ENCODE measurements at regions not wholly inside any gene's neighbourhood (a gene's known extent, or its start where the extent isn't known, plus 50 kb on each side); places are given as distances from the start of the nearest gene placed in this dataset.
"Not testable (repeated sequence)": the region's sequence is repeated elsewhere in the genome, so short reads cannot be mapped to it uniquely, and the experiment has no call there.

DNA sequence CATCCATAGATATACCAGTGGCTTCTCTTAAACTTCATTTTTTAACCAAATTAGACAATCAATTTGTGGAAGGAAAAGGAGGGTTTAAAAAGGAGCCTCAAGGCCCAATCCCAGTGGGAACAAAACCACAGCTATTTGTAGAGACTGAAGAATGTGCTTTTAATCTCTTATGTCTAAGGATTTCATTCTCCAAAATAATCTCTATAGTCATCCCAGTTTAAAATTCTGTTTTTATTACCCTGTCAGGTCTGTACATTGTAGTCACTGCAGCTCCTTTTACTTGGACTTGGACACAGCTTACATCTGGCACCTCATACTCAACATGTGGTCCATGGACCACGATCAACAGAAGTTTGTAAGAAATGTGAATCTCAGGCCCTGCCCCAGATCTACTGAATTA, 152.1 kb upstream of the STMND1 start:
- DNase-seq (ENCODE audit: low spot score), result no peak

DNA sequence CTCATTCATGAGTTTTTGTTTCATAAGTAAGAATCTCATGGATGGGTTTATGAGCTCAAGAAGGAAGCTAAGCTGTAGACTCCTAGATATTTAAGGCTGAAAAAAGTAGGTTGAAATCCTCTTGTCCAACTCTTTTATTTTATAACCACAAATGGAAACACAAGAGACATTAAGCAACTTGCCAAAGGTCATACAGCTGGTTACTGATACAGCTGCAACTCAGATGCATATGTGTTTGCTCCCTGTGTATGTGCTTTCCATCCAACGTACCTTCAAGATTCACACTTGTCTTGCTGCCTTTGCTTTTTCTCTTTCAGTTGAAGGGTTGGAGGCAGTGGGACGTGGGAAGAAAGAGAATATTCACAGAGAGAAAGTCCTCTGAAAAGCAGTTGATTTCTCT, 153.5 kb upstream of the STMND1 start:
- DNase-seq (ENCODE audit: low spot score), result no peak

DNA sequence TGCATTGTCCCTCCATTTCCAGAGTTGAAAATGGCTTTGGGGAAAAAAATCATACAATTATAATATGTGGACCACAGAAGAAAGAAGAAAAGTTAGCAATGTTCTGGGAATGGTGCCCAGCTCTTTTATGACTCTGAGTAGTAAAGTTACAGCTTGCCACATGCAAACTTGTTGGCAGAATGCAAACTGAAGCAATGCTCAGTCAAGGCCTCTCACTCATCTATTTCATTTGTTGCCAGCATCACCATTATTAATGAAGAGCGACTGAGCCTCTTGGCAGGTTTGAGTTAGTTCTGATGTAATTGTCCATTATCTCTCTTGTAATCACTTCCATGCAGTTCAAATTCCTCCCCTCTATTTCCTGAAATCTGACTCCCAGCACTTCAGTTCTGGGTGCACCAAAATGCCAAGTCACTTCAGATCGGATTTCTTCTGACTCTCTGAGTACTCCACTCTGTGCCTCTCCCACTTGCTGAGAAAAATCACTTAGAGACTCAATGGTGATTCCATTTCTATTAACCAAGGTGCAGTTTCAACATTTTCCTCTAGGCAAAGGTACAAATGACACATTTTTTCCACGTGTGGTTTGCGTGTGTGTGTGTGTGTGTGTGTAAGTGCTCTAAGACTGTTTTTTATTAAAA, 154.4 kb upstream of the STMND1 start:
- peak; percentile 10 for DNase-seq (ENCODE audit: low spot score)

DNA sequence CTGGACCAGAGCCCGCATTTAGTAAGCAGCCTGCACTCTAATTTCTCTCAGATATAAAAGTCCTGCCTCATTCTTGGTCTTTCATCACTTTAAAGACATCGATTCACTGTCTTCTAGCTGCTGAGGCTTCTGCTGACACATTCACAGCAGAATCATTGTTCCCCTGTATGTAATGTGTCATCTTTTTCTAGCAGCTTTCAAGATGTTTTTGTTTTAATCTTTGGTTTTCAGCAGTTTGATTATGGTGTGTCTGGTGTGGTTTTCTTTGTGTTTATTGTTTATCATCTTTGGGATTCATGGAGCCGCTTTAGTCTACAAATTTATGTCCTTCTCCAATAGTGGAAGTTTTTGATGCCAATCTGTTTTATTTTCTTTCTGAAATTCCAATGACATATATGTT, 157.3 kb upstream of the STMND1 start:
- DNase-seq (ENCODE audit: low spot score), result no peak

DNA sequence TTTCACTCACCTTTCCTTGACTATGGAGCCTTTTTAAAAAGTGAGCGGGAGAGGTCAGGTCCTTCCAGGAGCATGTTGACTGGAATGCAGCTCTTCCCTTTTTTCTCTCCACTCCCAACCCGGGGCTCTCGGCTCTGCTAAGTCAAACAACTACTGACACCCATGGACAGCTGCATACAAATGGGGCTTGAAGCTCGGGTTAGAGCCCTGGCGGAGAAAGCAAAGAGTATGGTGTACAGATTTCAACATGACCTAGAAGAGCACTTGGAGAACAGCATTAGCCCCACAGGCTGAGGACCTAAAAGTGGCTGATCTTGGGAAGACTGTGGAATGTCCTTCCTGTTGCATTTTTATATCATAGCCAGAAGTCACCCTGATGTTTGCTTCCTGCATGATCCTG, 162.0 kb upstream of the STMND1 start:
- DNase-seq (ENCODE audit: low spot score), result no peak

DNA sequence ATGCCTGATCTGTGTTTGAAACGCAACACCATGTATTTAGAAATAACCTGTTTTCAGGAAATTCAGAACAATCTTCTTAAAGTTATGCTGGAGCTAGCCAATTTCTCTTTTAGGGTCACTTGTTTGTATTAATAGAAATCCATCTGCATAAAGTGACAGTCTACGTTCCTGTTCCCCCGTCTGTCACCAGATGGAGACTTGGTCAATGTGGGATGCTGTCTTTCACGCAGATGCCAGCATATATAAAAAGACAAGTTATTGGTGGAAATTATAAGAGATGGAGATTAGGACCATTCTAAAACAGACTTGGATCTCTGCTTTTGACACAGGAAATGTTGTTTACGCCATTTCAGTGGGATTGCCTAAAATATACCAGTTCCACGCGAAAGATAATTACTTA, 162.5 kb upstream of the STMND1 start:
- DNase-seq (ENCODE audit: low spot score), result no peak

DNA sequence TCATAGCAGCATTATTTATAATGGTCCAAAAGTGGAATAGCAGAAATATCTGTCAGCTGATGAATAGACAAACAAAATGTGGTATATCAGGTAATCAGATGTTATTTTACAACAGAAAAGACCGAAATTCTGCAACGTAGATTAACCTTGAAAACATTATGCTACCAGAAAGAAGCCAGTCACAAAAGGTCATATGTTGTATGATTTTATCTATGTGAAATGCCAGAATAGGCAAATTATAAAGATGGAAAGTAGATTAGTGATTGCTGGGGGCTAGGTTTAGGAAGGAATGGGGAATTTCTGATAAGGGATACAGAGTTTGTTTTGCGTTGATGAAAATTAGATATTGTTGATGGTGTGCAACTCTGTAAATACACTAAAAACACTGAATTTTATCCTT, 165.0 kb upstream of the STMND1 start:
- no peak for DNase-seq (ENCODE audit: low spot score)

DNA sequence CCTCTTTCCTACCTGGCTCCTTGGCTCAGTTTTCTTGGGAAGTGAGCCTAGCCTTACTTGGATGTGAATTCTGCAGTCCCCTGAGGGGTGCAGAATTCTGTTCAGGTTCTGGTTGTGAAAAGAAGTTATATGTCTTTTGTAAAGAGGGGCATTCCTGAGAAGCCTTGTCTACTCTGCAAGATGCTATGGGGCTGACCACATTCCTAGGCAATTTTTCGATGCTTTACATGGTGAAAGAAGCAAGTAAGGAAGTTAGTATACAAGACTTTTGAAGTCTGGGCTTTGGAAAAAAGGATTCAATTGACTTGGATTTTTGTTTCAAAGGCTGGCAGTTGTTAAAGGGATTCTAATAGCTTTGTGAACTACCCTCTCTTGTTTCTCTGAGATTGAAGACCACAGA, 167.9 kb upstream of the STMND1 start:
- no peak for DNase-seq (ENCODE audit: low spot score)

DNA sequence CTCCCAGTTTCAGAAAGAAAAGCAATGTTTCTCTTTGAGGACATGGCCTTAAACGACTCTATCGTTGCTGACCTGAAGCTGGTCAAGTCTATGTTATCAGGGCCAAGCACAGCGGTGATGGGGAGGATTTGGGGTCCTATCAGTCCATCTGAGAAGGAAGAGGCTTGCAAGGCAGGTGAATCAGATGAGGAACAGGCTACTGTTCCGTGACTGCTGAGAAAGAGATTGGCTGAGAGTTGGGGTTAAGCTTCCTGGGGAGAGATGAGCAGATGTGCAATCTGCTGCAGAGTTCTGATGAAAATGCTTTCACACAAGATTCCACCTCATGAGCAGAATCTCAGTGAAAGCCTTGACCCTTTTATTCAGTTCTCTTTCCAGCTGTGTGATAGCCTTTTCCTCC, 168.3 kb upstream of the STMND1 start:
- no peak for DNase-seq (ENCODE audit: low spot score)

DNA sequence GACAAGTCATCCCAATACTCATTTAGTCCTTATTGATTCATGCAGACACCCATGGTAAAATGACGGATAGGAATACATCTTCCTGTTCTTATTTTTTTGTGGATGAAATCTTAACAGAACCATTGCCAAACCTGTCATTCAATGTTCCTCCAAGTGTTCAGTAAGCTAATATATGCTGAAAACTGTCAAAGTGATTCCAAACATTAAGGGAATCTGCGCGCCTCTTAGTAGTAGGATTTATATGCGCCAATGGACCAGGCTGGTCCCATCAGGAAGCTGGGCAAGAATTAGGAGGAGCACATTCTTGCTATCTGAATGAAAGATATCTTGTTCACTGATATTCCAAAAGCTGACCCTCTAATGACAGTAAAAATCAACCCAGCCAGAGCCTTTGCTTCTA, 168.9 kb upstream of the STMND1 start:
- no peak for DNase-seq (ENCODE audit: low spot score)

DNA sequence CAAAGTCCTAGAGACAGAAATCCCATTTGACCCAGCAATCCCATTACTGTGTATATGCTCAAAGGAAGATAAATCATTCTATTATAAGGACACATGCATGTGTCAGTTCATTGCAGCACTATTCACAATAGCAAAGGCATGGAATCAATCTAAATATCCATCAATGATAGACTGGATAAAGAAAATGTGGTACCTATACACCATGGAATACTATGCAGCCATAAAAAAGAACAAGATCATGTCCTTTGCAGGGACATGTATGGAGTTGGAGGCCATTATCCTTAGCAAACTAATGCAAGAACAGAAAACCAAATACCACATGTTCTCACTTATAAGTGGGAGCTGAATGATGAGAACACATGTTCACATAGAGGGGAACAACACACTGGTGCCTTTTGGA, 169.8 kb upstream of the ATXN1 start:
- DNase-seq (ENCODE audit: low spot score), result not testable (repeated sequence)

DNA sequence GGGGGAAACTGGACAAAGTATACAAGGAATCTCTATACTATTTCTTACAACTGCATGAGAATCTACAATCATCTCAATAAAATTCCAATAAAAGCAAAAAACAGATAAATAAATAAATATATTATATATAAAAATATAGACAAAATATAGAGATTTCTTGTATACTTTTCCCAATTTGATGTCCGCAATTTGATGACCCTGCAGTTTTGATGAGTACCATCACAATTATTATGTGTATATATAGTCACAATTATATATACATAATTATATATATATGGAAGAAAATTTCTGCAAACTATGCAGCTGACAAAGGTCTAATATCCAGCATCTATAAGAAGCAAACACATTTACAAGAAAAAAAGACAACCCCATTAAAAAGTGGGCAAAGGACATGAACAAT, 169.2 kb upstream of the ATXN1 start:
- DNase-seq (ENCODE audit: low spot score), result no peak

DNA sequence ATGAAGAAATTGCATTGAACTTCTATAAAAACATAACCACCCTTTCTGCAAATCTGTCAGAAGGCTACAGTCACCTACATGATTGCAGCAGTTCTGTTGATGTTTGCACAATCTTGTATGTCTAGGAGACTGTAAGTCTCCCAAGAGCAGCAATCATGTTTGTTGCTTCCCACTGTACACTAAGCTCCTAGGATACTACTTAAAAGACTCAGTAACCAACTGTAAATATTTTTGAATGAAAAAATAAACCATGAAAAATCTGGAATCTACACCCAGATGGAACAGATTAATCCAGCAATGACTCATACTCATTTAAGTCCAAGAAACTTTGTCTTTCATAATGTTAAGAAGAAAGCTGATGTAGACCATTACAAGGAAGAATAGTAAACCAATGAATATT, 168.5 kb upstream of the ATXN1 start:
- DNase-seq (ENCODE audit: low spot score), result no peak

DNA sequence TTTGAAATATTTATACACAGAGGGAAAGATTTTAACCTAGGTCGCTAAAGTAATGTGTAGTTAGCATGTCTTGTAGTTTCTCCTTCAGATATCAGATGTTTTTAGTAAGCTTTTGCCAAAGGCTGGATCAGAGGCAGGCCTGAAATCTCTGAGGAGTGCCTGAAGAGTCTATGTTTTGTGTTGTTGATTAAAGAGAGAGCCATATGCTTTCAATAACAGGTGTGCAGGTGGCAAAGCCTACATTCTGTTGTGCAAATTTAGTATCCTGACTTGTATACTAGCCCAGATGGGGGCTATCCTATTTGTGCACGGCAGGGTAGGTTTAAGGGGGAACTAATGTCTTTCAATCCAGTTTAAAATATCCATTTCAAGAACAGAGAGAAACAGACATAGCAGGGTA, 167.1 kb upstream of the ATXN1 start:
- DNase-seq (ENCODE audit: low spot score), result no peak

DNA sequence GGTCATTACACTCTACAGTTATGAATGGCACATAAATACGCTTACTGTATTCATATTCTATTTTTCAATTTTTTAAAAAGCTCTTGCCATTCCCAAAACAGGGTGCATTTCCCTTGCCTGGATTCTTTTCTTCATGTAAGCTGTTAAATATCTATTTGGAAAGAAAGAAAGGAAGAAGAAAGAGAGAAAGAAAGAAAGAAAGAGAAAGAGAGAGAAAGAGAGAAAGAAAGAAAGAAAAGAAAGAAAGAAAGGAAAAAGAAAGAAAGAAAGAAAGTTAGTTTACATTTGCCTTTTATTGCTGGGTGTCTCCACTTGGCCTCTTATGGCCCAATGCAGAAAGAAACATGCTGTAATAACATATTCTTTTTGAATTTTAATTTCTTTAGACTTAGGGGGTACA, 165.9 kb upstream of the ATXN1 start:
- no peak for DNase-seq (ENCODE audit: low spot score)

DNA sequence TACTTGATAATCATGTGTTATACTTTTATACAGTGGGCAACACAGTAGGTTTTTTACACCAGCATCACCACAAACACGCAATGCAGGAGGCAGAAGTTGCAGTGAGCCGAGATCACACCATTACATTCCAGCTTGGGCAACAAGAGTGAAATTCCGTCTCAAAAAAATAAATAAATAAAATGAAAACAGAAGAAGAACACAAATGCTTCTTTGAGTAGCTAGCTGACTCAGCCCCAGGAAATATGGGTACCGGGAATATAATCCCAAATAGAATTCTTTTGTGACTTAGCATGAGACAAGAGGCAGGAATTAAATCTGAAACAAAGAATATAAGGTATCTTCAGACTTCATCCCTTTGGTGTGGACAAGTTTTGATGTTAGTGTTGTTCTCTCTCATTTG, 164.2 kb upstream of the ATXN1 start:
- no peak for DNase-seq (ENCODE audit: low spot score)

DNA sequence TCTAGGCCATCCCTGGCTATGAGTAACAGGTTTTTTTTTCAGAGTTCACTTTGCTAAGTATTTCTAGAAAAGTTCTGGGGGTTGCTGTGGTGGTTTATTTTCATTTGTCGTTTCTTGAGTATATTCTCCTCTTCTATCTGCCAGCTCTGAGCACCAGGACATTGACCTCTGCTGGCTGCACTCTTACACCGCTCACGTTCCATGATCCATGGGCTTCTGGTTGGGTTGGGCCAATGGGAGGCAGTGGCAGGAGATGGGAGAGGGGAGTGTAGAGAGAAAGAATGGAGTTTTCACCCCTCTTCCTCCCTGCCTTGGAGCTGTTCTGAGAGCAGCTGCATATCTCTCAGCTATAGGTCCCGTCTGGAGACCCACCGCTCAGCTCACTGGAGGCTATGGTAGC, 161.0 kb upstream of the ATXN1 start:
- no peak for DNase-seq (ENCODE audit: low spot score)

DNA sequence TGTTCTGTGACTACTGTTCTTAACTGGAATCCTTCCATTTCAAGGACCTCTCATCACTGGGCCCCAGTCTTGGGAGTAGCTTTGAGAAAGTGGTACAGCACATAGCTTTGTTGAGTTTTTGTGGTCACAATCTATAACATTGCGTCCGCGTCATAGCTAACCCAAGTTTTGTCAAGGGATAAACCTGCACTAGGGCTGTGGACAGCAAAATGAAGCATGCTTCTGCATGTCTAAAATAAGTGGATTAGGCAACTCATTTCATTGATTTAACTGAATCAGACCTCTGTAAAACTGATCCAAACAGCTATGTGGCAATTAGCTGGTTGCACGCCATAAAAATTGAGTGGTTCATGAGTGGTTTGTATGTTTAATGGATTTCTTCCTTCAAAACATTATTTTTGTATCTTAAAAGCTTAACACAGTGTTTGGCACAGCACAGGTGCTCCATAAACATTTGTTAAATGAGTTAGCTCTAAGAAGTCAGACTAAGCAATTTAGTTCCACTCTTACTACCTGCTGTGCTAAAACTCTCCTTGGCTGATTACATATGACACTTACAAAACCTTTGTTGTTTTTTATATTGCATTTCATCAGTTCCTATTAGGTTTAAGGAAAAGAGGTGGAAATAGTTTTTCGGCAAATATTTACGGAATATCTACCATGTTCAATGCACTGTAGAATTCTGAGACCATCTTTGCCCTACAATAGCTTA, 160.3 kb upstream of the ATXN1 start:
- DNase-seq (ENCODE audit: low spot score), result no peak

DNA sequence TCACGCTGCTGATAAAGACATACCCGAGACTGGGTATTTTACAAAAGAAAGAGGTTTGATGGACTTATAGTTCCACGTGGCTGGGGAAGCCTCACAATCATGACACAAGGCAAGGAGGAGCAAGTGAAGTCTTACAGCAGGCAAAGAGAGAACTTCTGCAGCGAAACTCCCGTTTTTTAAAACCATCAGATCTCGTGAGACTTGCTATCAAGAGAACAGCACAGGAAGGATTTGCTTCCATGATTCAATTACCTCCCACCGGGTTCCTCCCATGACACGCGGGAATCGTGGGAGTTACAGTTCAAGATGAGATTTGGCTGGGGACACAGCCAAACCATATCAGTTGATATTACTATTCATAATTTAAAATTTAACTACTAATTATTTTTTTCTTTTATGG, 157.3 kb upstream of the ATXN1 start:
- DNase-seq (ENCODE audit: low spot score), result no peak

DNA sequence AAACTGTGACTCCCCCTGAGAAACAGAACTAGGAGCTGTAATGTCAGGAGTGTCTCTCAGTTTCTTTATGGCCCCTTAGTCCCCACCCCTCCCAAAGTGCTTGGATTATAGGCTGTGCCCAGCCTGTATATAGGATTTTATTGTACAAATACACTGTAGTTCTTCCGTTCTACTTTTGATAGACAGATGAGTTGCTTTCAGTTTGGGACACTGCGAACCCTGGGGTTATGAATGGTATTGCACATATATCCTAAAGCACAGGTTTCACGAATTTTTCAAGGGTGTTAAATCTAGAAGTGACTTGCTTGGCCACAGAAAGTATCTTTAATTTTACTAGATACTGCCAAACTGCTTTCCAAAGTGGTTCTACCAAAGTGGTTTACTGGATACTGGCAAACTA, 152.9 kb upstream of the ATXN1 start:
- no peak for DNase-seq (ENCODE audit: low spot score)

DNA sequence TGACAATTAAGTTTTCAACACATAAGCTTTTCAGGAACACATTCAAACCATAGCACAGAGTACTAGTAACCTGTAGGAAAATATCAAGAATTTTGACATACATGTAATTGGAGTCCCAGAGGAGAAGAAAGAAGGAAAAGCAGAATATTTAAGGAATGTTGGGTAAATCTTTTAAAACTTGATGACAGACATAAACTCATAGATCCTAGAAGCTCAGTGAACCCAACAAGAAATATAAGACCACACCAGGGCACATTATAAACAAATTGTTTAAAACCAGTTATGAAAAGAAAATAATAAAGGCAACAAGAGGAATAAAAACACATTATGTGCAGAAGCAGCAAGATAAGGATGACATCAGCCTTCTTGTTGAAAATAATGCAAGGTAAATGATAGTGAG, 151.5 kb upstream of the ATXN1 start:
- no peak for DNase-seq (ENCODE audit: low spot score)

DNA sequence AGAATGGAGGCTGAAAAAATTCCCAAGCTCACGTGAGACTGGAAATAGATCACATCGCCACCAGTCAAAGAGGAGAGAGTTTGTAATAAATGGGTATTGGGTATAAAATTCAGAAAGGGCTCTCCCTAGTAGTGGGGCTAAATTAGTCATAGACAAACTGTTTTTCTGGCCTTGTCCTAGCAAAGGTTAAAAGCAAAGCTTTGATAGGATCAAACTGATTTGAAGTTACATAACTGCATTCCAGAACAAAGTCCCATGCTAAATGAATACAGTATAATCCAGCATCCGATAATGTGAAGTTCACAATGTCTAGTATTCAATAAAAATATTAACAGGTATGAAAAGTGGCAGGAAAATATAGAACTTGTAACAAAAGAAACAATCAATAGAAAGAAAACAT, 149.8 kb upstream of the ATXN1 start:
- DNase-seq (ENCODE audit: low spot score), result no peak

DNA sequence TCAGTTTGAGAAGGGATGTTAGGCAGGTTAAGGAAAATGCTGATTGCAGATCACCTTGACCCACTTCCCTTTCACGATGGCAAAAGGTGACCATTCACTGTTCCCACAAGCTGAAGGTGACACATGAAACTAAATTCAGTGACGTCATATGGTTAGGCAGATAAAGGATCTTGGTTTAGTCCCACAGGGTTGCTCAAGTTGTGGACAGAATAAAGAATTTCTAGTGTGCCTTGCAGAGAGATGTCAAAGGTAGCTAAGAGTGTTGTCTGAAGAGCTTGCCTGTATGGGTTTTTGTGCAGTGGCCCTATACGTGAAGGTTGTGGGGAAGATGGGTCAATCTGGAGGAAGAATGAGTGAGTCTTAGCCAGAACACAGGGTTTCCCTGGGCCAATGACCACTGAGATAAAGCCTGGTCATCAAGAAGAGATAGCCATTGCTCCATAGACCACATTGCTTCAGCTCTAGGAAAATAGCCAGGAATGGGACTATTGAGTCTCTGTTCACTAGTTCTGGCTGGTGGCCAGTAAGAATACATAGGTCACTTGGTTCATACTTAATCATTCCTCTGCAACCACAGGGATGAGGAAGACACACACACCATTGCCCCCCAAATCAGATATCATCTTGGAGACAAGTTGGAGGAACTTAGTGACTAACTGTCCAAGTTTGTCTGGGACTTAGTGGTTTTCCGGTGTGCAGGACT, 148.5 kb upstream of the ATXN1 start:
- peak; percentile 80 for DNase-seq (ENCODE audit: low spot score)

DNA sequence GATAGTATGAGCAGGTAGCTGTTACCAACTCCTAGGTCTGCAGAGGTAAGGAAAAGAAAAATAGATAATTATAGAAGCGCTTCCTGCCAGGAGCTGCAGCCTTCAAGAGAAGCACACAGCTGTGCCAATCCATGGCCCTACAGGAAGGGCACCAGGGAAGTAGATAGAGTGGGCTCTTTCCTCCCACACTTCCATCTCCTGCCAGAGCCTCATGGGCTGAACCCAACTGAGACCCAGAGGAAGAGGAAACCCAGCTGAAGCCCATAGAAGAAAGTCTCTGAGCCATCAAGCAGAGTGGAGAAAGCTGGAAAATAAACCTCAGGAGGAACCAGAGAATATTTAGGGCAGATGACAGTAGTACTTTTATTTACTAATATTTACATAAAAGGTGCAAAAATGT, 146.7 kb upstream of the ATXN1 start:
- no peak for DNase-seq (ENCODE audit: low spot score)

Measured in kidney tubule cell (primary cell).